H9 (cell line): ENCODE measurements at regions not wholly inside any gene's neighbourhood (a gene's known extent, or its start where the extent isn't known, plus 50 kb on each side); places are given as distances from the start of the nearest gene placed in this dataset.

ENCODE experiments used
- DNase-seq: peaks from one replicate; pipeline ENCODE4 v3.0.0-alpha.2; 2017
- H2AFZ ChIP-seq: one replicate; pipeline ENCODE4 v1.6.1; 2013; ENCODE audit warnings: mild to moderate bottlenecking, low read length, control low read depth, moderate library complexity
- H2AK5ac ChIP-seq: 2 replicates; pipeline ENCODE4 v1.6.1; 2013; ENCODE audit warnings: low read length, control low read depth, mixed read lengths; ENCODE audit not compliant: insufficient read length
- H2BK120ac ChIP-seq: one replicate; pipeline ENCODE4 v1.6.1; 2013; ENCODE audit warnings: low read depth, mild to moderate bottlenecking, low read length, control low read depth, inconsistent platforms; ENCODE audit not compliant: poor library complexity, severe bottlenecking
- H2BK12ac ChIP-seq: 2 replicates; pipeline ENCODE4 v1.6.1; 2013; ENCODE audit warnings: low read length, control low read depth, mixed read lengths, low read depth; ENCODE audit not compliant: insufficient read length
- H2BK15ac ChIP-seq: 2 replicates; pipeline ENCODE4 v1.6.1; 2013; ENCODE audit warnings: low read depth, low read length, control low read depth
- H2BK20ac ChIP-seq: one replicate; pipeline ENCODE4 v1.6.1; 2013; ENCODE audit warnings: low read depth, mild to moderate bottlenecking, low read length, control low read depth, inconsistent platforms; ENCODE audit not compliant: poor library complexity, severe bottlenecking
- H2BK5ac ChIP-seq: 2 replicates; pipeline ENCODE4 v1.6.1; 2013; ENCODE audit warnings: low read length, control low read depth, mixed read lengths; ENCODE audit not compliant: insufficient read length
- H3K14ac ChIP-seq: 2 replicates; pipeline ENCODE4 v1.6.1; 2013; ENCODE audit warnings: low read length, control low read depth; ENCODE audit not compliant: insufficient read depth
- H3K18ac ChIP-seq: 2 replicates; pipeline ENCODE4 v1.6.1; 2013; ENCODE audit warnings: low read depth, mild to moderate bottlenecking, mixed read lengths, low read length, control low read depth; ENCODE audit not compliant: insufficient read length
- H3K23ac ChIP-seq: 2 replicates; pipeline ENCODE4 v1.6.1; 2013; ENCODE audit warnings: low read length, control low read depth, mixed read lengths, low read depth; ENCODE audit not compliant: insufficient read length
- H3K23me2 ChIP-seq: 2 replicates; pipeline ENCODE4 v1.6.1; 2013; ENCODE audit warnings: low read depth, mild to moderate bottlenecking, mixed read lengths, low read length, control low read depth; ENCODE audit not compliant: insufficient read length, poor library complexity, severe bottlenecking
- H3K27ac ChIP-seq: 2 replicates; pipeline ENCODE4 v1.5.1; 2013; ENCODE audit warnings: low read length, control low read depth, mixed read lengths, low read depth; ENCODE audit not compliant: insufficient read length
- H3K27me3 ChIP-seq: 2 replicates; pipeline ENCODE4 v1.6.1; 2013; ENCODE audit warnings: low read length, control low read depth, inconsistent platforms; ENCODE audit not compliant: insufficient read depth
- H3K4ac ChIP-seq: 2 replicates; pipeline ENCODE4 v1.6.1; 2013; ENCODE audit warnings: low read depth, mild to moderate bottlenecking, control low read depth, inconsistent platforms, low read length, moderate library complexity
- H3K4me1 ChIP-seq: 2 replicates; pipeline ENCODE4 v1.6.1; 2013; ENCODE audit warnings: low read length, control low read depth, inconsistent platforms; ENCODE audit not compliant: insufficient read depth
- H3K4me2 ChIP-seq: 2 replicates; pipeline ENCODE4 v1.6.1; 2013; ENCODE audit warnings: low read length, control low read depth, mixed read lengths; ENCODE audit not compliant: insufficient read length, insufficient read depth
- H3K56ac ChIP-seq: 2 replicates; pipeline ENCODE4 v1.6.1; 2013; ENCODE audit warnings: low read depth, mild to moderate bottlenecking, mixed read lengths, low read length, control low read depth; ENCODE audit not compliant: insufficient read length
- H3K79me1 ChIP-seq: 2 replicates; pipeline ENCODE4 v1.6.1; 2013; ENCODE audit warnings: low read depth, mild to moderate bottlenecking, moderate library complexity, low read length, control low read depth, inconsistent platforms; ENCODE audit not compliant: insufficient read depth, poor library complexity, severe bottlenecking
- H3K79me2 ChIP-seq: 2 replicates; pipeline ENCODE4 v1.6.1; 2013; ENCODE audit warnings: low read length, control low read depth, inconsistent platforms; ENCODE audit not compliant: insufficient read depth
- H3K9ac ChIP-seq: 2 replicates; pipeline ENCODE4 v1.6.1; 2013; ENCODE audit warnings: low read length, control low read depth, mixed read lengths; ENCODE audit not compliant: insufficient read length; ENCODE audit errors: extremely low read depth
- H3K9me3 ChIP-seq: one replicate; pipeline ENCODE4 v1.6.1; 2013; ENCODE audit warnings: low read depth, low read length, inconsistent platforms; ENCODE audit not compliant: control insufficient read depth
- H3T11ph ChIP-seq: one replicate; pipeline ENCODE4 v1.6.1; 2013; ENCODE audit warnings: mild to moderate bottlenecking, low read length, control low read depth, inconsistent platforms
- H4K20me1 ChIP-seq: one replicate; pipeline ENCODE4 v1.6.1; 2013; ENCODE audit not compliant: control insufficient read depth, insufficient read length, insufficient read depth
- H4K5ac ChIP-seq: 2 replicates; pipeline ENCODE4 v1.6.1; 2013; ENCODE audit warnings: low read depth, mild to moderate bottlenecking, mixed read lengths, low read length, control low read depth; ENCODE audit not compliant: insufficient read length
- H4K8ac ChIP-seq: replicated peaks from 2 replicates; pipeline ENCODE4 v1.6.1; 2013; ENCODE audit warnings: low read length, control low read depth, mixed read lengths, low read depth; ENCODE audit not compliant: insufficient read length
- H4K91ac ChIP-seq: 2 replicates; pipeline ENCODE4 v1.6.1; 2013; ENCODE audit warnings: low read depth, mild to moderate bottlenecking, moderate library complexity, mixed read lengths, low read length, control low read depth; ENCODE audit not compliant: insufficient read length
- H3K27ac Mint-ChIP-seq, 3 experiments: 2 replicates in 2 of 3; 3 replicates in 1 of 3; pipeline ENCODE4 v1.8.0; 2020 to 2021; ENCODE audit warnings: mixed read lengths in 3 of 3, mild to moderate bottlenecking in 1 of 3, moderate library complexity in 1 of 3
- H3K27me3 Mint-ChIP-seq: 2 replicates; pipeline ENCODE4 v1.8.0; 2021; ENCODE audit warnings: low read depth, mild to moderate bottlenecking, moderate library complexity, mixed read lengths
- H3K36me3 Mint-ChIP-seq, 3 experiments: 2 replicates in 2 of 3; 3 replicates in 1 of 3; pipeline ENCODE4 v1.8.0; 2020 to 2021; ENCODE audit warnings: low read depth in 3 of 3, mixed read lengths in 3 of 3; ENCODE audit not compliant: insufficient read depth in 1 of 3
- H3K4me1 Mint-ChIP-seq, 2 experiments: 2 replicates each; pipeline ENCODE4 v1.8.0; 2020; ENCODE audit warnings: mixed read lengths in 2 of 2
- H3K4me3 Mint-ChIP-seq, 2 experiments: 2 replicates in 1 of 2; 3 replicates in 1 of 2; pipeline ENCODE4 v1.8.0; 2020 to 2021; ENCODE audit warnings: mild to moderate bottlenecking in 2 of 2, mixed read lengths in 2 of 2, moderate library complexity in 1 of 2
- H3K9me3 Mint-ChIP-seq, 2 experiments: 2 replicates in 1 of 2; 3 replicates in 1 of 2; pipeline ENCODE4 v1.8.0; 2020; ENCODE audit warnings: mild to moderate bottlenecking in 2 of 2, mixed read lengths in 2 of 2, moderate library complexity in 1 of 2
- CTCF ChIP-seq: fragments of 200-600 bp; sonication (generic); conservative IDR thresholded peaks from 3 replicates; pipeline ENCODE4 v1.8.0; 2021; ENCODE audit warnings: antibody characterized with exemption, mild to moderate bottlenecking
- WGBS: extraction: QIAGEN DNeasy Blood & Tissue Kit; methylation state at CpG from one replicate; pipeline ENCODE4 v1.1.7; 2013; ENCODE audit warnings: missing lambda C conversion rate, low lambda C conversion rate, mixed read lengths; ENCODE audit not compliant: insufficient read length; ENCODE audit errors: extremely low coverage; 5-methylcytosine and 5-hydroxymethylcytosine counted together

- no peak overlapping the region for H4K8ac ChIP-seq
- H3K4ac ChIP-seq = no peak overlapping the region
- no peak overlapping the region for H3K9ac ChIP-seq
- no peak overlapping the region for H3K18ac ChIP-seq
- no peak overlapping the region for H4K91ac ChIP-seq
- H3K4me2 ChIP-seq = no peak overlapping the region
- no peaks in the 10 kb centered on the region for H3K9me3 ChIP-seq
- H3K23ac ChIP-seq = no peak overlapping the region
- H3K36me3 Mint-ChIP-seq = peaks cover 0 to 4% (median 2%) of the 10 kb centered on the region in 3 experiments; a peak in 3 of 7 replicates
- no peak overlapping the region for H2BK120ac ChIP-seq
- DNase-seq = no peak
- H3K23me2 ChIP-seq = no peaks in the 10 kb centered on the region
- no peak overlapping the region for H2BK15ac ChIP-seq
- no peak overlapping the region for H3K56ac ChIP-seq
- no peak overlapping the region for H2AK5ac ChIP-seq
- no peak overlapping the region for H2BK12ac ChIP-seq
- H4K20me1 ChIP-seq = no peaks in the 10 kb centered on the region
- TF ChIP-seq CTCF = no peak
- no peak overlapping the region for H3T11ph ChIP-seq
- H3K79me2 ChIP-seq = no peaks in the 10 kb centered on the region
- H3K14ac ChIP-seq = no peak overlapping the region
- H3K27ac Mint-ChIP-seq = no peak overlapping the region
- no peaks in the 10 kb centered on the region for H3K79me1 ChIP-seq
- H2AFZ ChIP-seq = no peak overlapping the region
- H3K27me3 Mint-ChIP-seq = no peaks in the 10 kb centered on the region
- no peaks in the 10 kb centered on the region for H3K4me1 Mint-ChIP-seq
- no peak overlapping the region for H3K27ac ChIP-seq
- no peak overlapping the region for H2BK5ac ChIP-seq
- no peak overlapping the region for H3K4me3 Mint-ChIP-seq
- no peak overlapping the region for H4K5ac ChIP-seq
- H3K27me3 ChIP-seq = no peaks in the 10 kb centered on the region
- H3K9me3 Mint-ChIP-seq = no peaks in the 10 kb centered on the region; a peak in 3 of 5 replicates
- WGBS = no CpG with 5 or more reads among the region's 3 CpGs
- H2BK20ac ChIP-seq = no peak overlapping the region
- H3K4me1 ChIP-seq = no peaks in the 10 kb centered on the region
Measured at GRCh38 chr1:195872376-195872775, 735.9 kb downstream of the KCNT2 start.
